GM10266 (cell line): ENCODE measurements at regions not wholly inside any gene's neighbourhood (a gene's known extent, or its start where the extent isn't known, plus 50 kb on each side); places are given as distances from the start of the nearest gene placed in this dataset.
A peak's percentile ranks its signal among the peaks of the same experiment; 100 is the strongest.
"Not testable (repeated sequence)": the region's sequence is repeated elsewhere in the genome, so short reads cannot be mapped to it uniquely, and the experiment has no call there.

Experiments used
- DNase-seq: peaks from one replicate; pipeline ENCODE4 v3.0.0; 2012; ENCODE audit errors: extremely low spot score
- TF ChIP-seq, protein P1 (sequence below): IDR thresholded peaks from 2 replicates; pipeline ENCODE4 v1.5.1; 2012; ENCODE audit warnings: mild to moderate bottlenecking, low read depth; ENCODE audit not compliant: control insufficient read depth, insufficient read depth; ENCODE audit errors: missing control alignments

DNA sequence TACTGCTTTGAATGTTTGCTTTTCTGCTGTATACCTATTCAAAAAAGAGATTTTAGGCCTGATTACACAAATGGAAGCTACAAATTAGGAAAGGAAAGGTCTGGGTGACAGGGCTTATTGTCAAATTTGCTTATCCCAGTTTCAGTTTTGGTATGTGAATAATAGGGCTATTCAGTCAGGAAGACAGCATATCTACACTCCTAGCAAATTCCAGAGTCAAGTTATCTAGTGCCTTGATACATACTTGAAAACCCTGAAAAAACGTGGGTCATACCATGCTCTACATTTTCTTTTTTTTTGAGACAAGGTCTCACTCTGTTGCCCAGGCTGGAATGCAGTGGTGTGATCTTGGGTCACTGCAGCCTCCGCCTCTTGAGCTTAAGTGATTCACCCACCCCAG lies 59.2 kb upstream of the CCDC180 start:
- DNase-seq: not testable (repeated sequence)

DNA sequence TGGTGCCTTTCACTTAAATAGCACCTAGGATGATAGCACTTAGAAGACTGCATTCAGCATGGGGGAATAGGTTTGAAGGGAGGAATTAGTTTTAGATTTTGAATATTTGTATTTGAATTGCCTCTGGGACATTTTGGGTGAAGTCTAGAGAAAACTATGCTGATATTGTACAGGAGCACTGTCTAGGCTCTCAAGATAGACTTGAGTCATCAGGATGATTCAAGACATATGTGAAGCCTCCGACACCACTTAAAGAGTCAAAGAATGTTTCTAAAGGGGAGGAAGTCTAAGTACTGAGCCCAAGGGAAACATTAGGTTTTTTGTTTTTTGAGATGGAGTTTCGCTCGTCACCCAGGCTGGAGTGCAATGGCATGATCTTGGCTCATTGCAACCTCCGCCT lies 63.9 kb upstream of the CCDC180 start:
- no peak for DNase-seq
- TF ChIP-seq, protein P1, sequence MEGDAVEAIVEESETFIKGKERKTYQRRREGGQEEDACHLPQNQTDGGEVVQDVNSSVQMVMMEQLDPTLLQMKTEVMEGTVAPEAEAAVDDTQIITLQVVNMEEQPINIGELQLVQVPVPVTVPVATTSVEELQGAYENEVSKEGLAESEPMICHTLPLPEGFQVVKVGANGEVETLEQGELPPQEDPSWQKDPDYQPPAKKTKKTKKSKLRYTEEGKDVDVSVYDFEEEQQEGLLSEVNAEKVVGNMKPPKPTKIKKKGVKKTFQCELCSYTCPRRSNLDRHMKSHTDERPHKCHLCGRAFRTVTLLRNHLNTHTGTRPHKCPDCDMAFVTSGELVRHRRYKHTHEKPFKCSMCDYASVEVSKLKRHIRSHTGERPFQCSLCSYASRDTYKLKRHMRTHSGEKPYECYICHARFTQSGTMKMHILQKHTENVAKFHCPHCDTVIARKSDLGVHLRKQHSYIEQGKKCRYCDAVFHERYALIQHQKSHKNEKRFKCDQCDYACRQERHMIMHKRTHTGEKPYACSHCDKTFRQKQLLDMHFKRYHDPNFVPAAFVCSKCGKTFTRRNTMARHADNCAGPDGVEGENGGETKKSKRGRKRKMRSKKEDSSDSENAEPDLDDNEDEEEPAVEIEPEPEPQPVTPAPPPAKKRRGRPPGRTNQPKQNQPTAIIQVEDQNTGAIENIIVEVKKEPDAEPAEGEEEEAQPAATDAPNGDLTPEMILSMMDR: no peak

- DNase-seq: not testable (repeated sequence)
Observed at GRCh38 chr9:97241430-97241829, 66.0 kb upstream of the CCDC180 start.

DNA sequence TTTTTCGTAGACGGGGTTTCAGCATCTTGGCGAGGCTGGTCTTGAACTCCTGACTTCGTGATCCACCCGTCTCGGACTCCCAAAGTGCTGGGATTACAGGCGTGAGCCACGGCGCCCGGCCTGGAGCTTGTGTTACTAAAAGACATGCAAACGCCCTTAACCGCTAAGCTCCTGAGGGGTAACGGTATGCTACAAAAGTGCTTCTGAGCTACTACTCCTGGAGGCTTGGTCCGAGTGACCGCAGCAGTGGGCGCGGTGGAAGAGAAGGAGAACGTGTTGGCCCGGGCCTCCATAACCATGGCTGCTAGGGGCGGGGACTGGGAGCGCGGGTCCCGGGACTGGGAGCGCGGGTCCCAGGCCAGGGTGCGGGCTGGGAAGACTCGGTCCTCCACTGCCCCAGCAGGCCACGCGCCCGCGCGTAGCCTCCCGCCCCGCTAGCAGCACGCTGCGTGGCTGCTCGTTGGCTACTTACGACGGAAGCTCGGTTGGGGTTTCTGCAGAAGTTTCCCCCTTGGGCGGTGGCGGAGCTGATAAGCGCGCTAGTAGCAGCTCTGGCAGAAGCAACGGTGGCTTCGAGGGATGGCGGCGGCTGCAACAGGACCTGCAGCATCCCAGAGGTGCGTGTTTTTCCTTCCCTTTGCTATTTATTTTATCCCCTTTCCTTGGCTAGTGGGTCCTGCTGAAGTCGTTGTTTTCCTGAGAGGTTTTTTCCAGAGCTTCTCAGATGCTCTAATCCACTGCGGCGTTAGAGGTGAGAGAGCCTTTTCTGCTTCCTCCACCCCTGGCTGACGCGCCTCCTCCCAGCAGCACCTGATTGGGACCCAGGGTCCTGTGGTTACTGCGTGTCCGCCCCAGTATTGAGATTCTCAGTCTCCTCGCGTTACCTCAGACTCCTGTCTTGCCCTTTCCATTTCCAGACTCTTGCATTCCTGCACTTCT lies 69.2 kb upstream of the CCDC180 start:
- peak; percentile 52 for DNase-seq
- TF ChIP-seq, protein P1: no peak

DNA sequence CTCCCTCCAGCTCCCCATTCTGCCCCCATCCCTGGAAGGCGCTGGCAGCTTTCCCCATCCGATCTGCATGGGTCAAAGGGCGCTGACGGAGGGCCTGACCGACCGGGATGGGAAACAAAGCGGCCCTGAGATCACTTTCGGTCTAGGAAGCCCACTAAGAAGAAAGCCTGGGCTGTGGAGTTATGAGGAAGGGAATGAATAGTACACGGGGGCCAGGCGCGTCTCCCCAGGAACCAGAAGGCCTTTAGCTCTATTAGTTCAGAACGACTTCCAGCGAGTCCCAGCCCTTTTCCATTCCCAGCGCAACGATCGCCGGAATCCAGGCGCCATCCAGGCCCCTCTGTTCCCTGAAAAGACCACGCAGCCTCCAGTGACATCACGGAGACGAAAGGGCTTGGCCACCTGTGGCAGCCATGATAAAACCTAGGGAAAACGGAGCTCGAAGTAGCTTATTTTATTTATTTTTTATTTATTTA lies 70.1 kb upstream of the CCDC180 start:
- DNase-seq: no peak
- TF ChIP-seq, protein P1: no peak

DNA sequence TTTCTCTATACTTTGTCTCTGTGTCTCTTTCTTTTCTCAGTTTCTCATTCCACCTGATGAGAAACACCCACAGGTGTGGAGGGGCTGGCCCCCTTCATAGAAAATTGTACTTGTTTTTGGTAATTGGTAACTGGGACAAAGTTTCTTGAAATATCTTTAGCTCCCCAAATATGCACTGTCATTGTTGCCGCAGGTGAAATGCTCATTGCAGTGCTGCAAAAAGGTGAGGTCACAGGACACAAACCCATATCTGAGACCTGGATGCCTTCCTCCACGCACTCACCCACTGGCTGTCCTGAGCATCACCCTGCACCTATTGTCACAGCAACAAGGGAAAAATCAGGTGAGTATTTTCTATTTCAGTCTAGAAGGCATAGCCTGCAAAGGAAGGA lies 74.5 kb upstream of the CCDC180 start:
- DNase-seq: not testable (repeated sequence)

GRCh38 chr9:97232060-97233008 lies 75.1 kb upstream of the CCDC180 start:
- not testable (repeated sequence) for DNase-seq

GRCh38 chr9:97222393-97222792 lies 85.1 kb upstream of the CCDC180 start:
- not testable (repeated sequence) for DNase-seq

GRCh38 chr9:97221478-97222355 lies 85.7 kb upstream of the CCDC180 start:
- peak; percentile 17 for DNase-seq

DNA sequence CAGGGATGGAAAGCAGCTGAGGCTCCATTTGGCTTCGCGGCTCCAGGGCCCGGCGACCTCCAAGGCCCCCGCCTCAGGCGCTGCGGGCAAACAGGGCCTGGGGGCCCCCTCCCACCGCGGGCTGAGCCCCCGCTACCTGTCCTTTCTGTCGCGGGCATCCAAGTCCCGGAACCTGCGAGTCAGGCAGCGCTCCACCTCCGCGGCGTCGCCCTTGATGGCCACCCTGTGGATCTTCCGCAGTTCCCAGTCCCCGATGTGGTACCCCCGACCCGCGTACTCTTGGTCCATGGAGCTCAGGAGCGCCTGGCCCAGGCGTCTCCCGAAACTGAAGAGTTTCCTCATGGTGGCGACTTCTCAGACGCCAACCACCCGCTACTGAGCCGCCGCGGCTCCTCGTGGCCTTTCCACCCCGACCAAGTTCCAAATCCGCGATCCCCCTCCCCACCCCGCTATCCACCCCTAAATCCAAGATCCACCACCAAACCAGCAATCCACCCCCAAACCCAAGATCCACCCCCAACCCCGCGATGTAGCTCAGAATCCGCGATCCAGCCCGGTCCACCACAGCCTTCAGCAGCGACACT lies 86.5 kb upstream of the CCDC180 start:
- no peak for DNase-seq
- TF ChIP-seq, protein P1: no peak

GRCh38 chr9:97220396-97220795 lies 87.1 kb upstream of the CCDC180 start:
- not testable (repeated sequence) for DNase-seq

GRCh38 chr9:97219443-97220140 lies 87.9 kb upstream of the CCDC180 start:
- not testable (repeated sequence) for DNase-seq

DNA sequence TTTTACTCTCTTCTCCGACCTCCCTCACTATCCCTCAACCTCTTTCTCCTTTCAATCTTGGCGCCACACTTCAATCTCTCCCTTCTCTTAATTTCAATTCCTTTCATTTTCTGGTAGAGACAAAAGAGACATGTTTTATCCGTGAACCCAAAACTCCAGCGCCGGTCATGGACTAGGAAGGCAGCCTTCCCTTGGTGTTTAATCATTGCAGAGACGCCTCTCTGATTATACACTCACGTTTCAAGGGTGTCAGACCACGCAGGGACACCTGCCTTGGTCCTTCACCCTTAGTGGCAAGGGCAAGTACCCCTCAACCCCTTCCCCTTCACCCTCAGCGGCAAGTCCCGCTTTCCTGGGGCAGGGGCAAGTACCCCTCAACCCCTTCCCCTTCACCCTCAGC lies 92.3 kb upstream of the CCDC180 start:
- not testable (repeated sequence) for DNase-seq
